GM12878 (cell line): ENCODE measurements at regions not wholly inside any gene's neighbourhood (a gene's known extent, or its start where the extent isn't known, plus 50 kb on each side); places are given as distances from the start of the nearest gene placed in this dataset.

Experiments used
- ATAC-seq: fragments of 200-7000 bp; cut with Tn5 transposase; 3 replicates; pipeline ENCODE4 v1.9.1; 2020; ENCODE audit warnings: mild to moderate bottlenecking, moderate library complexity
- BruUV-seq: library from RNA; stranded (reverse); fragments of 400-500 nt; replicated peaks from 2 replicates; lab custom pipeline; 2021; lab: Mats Ljungman, UMichigan
- CTCF ChIA-PET: fragments of 300-600 bp; sonication (Branson Sonifier 250); formaldehyde crosslinking; extraction: SDS; loops from one replicate; lab custom pipeline; 2021; ENCODE audit warnings: inconsistent platforms; lab: Yijun Ruan, JAX
- POLR2A ChIA-PET: fragments of 350-600 bp; formaldehyde crosslinking; extraction: SDS; loops from one replicate; lab custom pipeline; 2021; ENCODE audit warnings: inconsistent platforms; lab: Charles Lee
- RAD21 ChIA-PET: fragments of 300-600 bp; sonication (Branson Sonifier 250); formaldehyde crosslinking; loops from one replicate; lab custom pipeline; 2023; ENCODE audit warnings: antibody characterized with exemption; ENCODE audit not compliant: unreplicated experiment; lab: Charles Lee
- SMC1A ChIA-PET: fragments of 300-600 bp; sonication (Branson Sonifier 250); formaldehyde crosslinking; loops from one replicate; lab custom pipeline; 2023; ENCODE audit not compliant: unreplicated experiment, uncharacterized antibody; lab: Charles Lee
- DNase-seq: peaks from one replicate; pipeline ENCODE4 v3.0.0-alpha.2; 2011; ENCODE audit warnings: low read depth, low spot score
- FAIRE-seq: peaks from 3 replicates; lab custom pipeline; 2011; peaks lifted over from hg19 to GRCh38; lab: Jason Lieb, UNC
- H2AFZ ChIP-seq: 2 replicates; pipeline ENCODE4 v1.6.0; 2011; ENCODE audit warnings: low read depth, low read length, control low read depth; ENCODE audit not compliant: control insufficient read depth
- H3K27ac ChIP-seq: 2 replicates; pipeline ENCODE4 v1.5.1; 2011; ENCODE audit warnings: control low read depth; ENCODE audit not compliant: control insufficient read depth, insufficient read depth
- H3K27me3 ChIP-seq, 2 experiments: replicated peaks in 1 of 2; 2 replicates each; pipeline versions ENCODE4 v1.6.0 to v1.6.1; 2011; ENCODE audit warnings: low read length in 1 of 2; ENCODE audit not compliant: control insufficient read depth in 2 of 2, insufficient read depth in 2 of 2
- H3K36me3 ChIP-seq, 2 experiments: 2 replicates each; pipeline ENCODE4 v1.5.1; 2011; ENCODE audit warnings: low read length in 1 of 2; ENCODE audit not compliant: control insufficient read depth in 2 of 2, insufficient read depth in 2 of 2
- H3K4me1 ChIP-seq: 2 replicates; pipeline ENCODE4 v1.6.1; 2011; ENCODE audit warnings: mild to moderate bottlenecking, low read length, moderate library complexity, mixed read lengths; ENCODE audit not compliant: control insufficient read depth, insufficient read depth
- H3K4me2 ChIP-seq: 2 replicates; pipeline ENCODE4 v1.6.0; 2011; ENCODE audit warnings: control low read depth; ENCODE audit not compliant: control insufficient read depth, insufficient read depth
- H3K4me3 ChIP-seq: fragments of 200-600 bp; sonication (generic); 2 replicates; pipeline ENCODE4 v1.5.1; 2016
- H3K79me2 ChIP-seq: 2 replicates; pipeline ENCODE4 v1.6.0; 2011; ENCODE audit warnings: low read length; ENCODE audit not compliant: control insufficient read depth, insufficient read depth
- H3K9ac ChIP-seq: 2 replicates; pipeline ENCODE4 v1.8.0; 2011; ENCODE audit warnings: low read length, control low read depth, mixed read lengths; ENCODE audit not compliant: control insufficient read depth, insufficient read depth
- H3K9me3 ChIP-seq: replicated peaks from 3 replicates; pipeline ENCODE4 v1.5.1; 2011; ENCODE audit warnings: mild to moderate bottlenecking, low read length; ENCODE audit not compliant: control insufficient read depth, insufficient read depth
- H4K20me1 ChIP-seq: 2 replicates; pipeline ENCODE4 v1.6.0; 2011; ENCODE audit not compliant: control insufficient read depth, insufficient read depth
- CBX3 ChIP-seq: fragments of 200-600 bp; sonication (generic); IDR thresholded peaks from 2 replicates; pipeline ENCODE4 v1.6.1; 2016; ENCODE audit warnings: low read depth, borderline replicate concordance
- E2F4 ChIP-seq: IDR thresholded peaks from 2 replicates; pipeline ENCODE4 v1.6.1; 2012; ENCODE audit warnings: low read depth, low read length, improper control_type of control experiment
- EED ChIP-seq: sonication (generic); IDR thresholded peaks from 2 replicates; pipeline ENCODE4 v1.6.1; 2016; ENCODE audit warnings: antibody characterized with exemption, low read depth
- ETV6 ChIP-seq, 2 experiments: fragments of 450-650 bp in 1 of 2; IDR thresholded peaks in 1 of 2; conservative IDR thresholded peaks in 1 of 2; 2 replicates each; pipeline ENCODE4 v1.6.1; 2014; ENCODE audit warnings: antibody characterized with exemption in 1 of 2, borderline replicate concordance in 1 of 2, low read depth in 1 of 2, mild to moderate bottlenecking in 1 of 2, moderate library complexity in 1 of 2
- FOXM1 ChIP-seq: IDR thresholded peaks from 2 replicates; pipeline ENCODE4 v1.6.1; 2012; ENCODE audit warnings: low read depth, mild to moderate bottlenecking, inconsistent platforms, low read length, moderate library complexity
- PAX8 ChIP-seq: fragments of 450-650 bp; IDR thresholded peaks from 2 replicates; pipeline ENCODE4 v1.6.1; 2017; ENCODE audit warnings: mild to moderate bottlenecking, moderate library complexity
- POLR2A ChIP-seq: IDR thresholded peaks from 2 replicates; pipeline ENCODE4 v1.6.1; 2011; ENCODE audit warnings: low read depth, mild to moderate bottlenecking, low read length
- POU2F2 ChIP-seq: IDR thresholded peaks from 3 replicates; pipeline ENCODE4 v1.6.1; 2011; ENCODE audit warnings: low read depth, mild to moderate bottlenecking, low read length, borderline replicate concordance
- SMARCA5 ChIP-seq: fragments of 450-650 bp; IDR thresholded peaks from 2 replicates; pipeline ENCODE4 v1.6.1; 2017; ENCODE audit warnings: mild to moderate bottlenecking
- SRF ChIP-seq, 2 experiments: IDR thresholded peaks; 2 replicates each; pipeline ENCODE4 v1.6.1; 2011; ENCODE audit warnings: low read depth in 2 of 2, low read length in 2 of 2, mild to moderate bottlenecking in 1 of 2, moderate library complexity in 1 of 2
- TBL1XR1 ChIP-seq: IDR thresholded peaks from 2 replicates; pipeline ENCODE4 v1.6.1; 2012; ENCODE audit warnings: low read depth, low read length, improper control_type of control experiment
- ZZZ3 ChIP-seq: IDR thresholded peaks from 2 replicates; pipeline ENCODE4 v1.6.1; 2011; ENCODE audit warnings: low read depth; ENCODE audit not compliant: control insufficient read depth, insufficient read length
- WGBS: methylation state at CpG from one replicate; pipeline ENCODE4 v1.1.6; 2016; ENCODE audit warnings: low lambda C conversion rate; ENCODE audit not compliant: insufficient replicate concordance, insufficient coverage; ENCODE audit errors: missing lambda C conversion rate; 5-methylcytosine and 5-hydroxymethylcytosine counted together
- in situ Hi-C: fragments of 300-500 bp; cut with MboI; formaldehyde crosslinking; loops from 9 replicates; pipeline ENCODE4 v1.14.3; 2018; ENCODE audit warnings: mixed read lengths
- intact Hi-C: fragments of 100-400 bp; cut with micrococcal nuclease; formaldehyde crosslinking; loops from one replicate; pipeline ENCODE4 v1.14.2; 2022; ENCODE audit not compliant: unreplicated experiment

- CTCF ChIA-PET = no interaction called here
- ATAC-seq = no peak
- no peak for TF ChIP-seq E2F4
- TF ChIP-seq SMARCA5 = no peak
- TF ChIP-seq POU2F2 = no peak
- no peak for TF ChIP-seq ZZZ3
- no peak for TF ChIP-seq CBX3
- no peak for TF ChIP-seq FOXM1
- no peak for TF ChIP-seq TBL1XR1
- TF ChIP-seq EED = no peak
- no peak for TF ChIP-seq PAX8
- no peak for TF ChIP-seq SRF (IDR thresholded peaks at IDR 0.05; ENCODE audit: low read depth in 2 of 2, low read length in 2 of 2)
- no peak for TF ChIP-seq ETV6 (conservative IDR thresholded peaks at IDR 0.05 in 1 of 2, IDR thresholded peaks at IDR 0.05 in 1 of 2; ENCODE audit: borderline replicate concordance in 1 of 2, low read depth in 1 of 2)
- TF ChIP-seq POLR2A = no peak
- TF ChIP-seq, all 136 proteins: peak for 0
- Histone ChIP-seq H3K36me3 (no peaks in the 10 kb centered on the region), H4K20me1 (no peaks in the 10 kb centered on the region), H3K4me1 (no peaks in the 10 kb centered on the region), H3K27ac (no peak overlapping the region), H3K4me2 (no peak overlapping the region), H3K79me2 (no peaks in the 10 kb centered on the region), H3K27me3 (no peaks in the 10 kb centered on the region), H3K9me3 (no peaks in the 10 kb centered on the region), H3K4me3 (no peak overlapping the region), H2AFZ (no peak overlapping the region), H3K9ac (no peak overlapping the region)
- FAIRE-seq = no peak
- in situ Hi-C loops (no loop called here), intact Hi-C loops (no loop called here)
- 0% methylated on average over 1 of the region's 1 CpG for WGBS
- BruUV-seq = no TSS peak
- no peak for DNase-seq
- ChIA-PET POLR2A (no interaction called here), RAD21 (no interaction called here), SMC1A (interaction anchor here (1.0 kb wide), 1 partner anchor 9 kb away, joined by 4 read pairs; no protein-coding TSS in a partner anchor)
Measured at GRCh38 chr4:187500796-187501195, 494.8 kb upstream of the ZFP42 start.
